ENCODE measurements at regions not wholly inside any gene's neighbourhood (a gene's known extent, or its start where the extent isn't known, plus 50 kb on each side); places are given as distances from the start of the nearest gene placed in this dataset.

DNA sequence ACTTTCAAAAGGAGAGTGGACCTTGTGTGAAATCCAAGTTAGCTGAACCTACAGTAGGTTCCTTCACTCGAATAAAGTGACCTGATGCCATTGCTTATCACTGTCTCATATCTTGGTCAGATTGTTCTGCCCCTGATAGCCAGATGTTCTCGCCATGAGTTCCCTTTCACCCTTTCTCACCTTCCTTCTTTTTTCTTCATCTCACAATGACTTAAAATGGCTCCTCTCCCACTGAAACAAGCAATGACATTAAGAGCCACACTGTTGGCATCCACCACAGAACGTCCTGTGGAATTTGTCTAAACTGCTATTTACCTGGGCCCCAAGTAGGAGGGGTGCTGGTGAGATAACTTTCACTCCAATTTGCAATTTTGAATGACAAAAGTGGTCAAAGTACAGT, 227.6 kb upstream of the PPP1R2C start:
- 46 to 53% (median 49%) methylated on average over 3 of the region's 3 CpGs for WGBS, 3 donors
- H3K4me3 ChIP-seq, result no peak overlapping the region
- no peak for TF ChIP-seq EP300 (IDR thresholded peaks at IDR 0.05)
- TF ChIP-seq, protein P1, sequence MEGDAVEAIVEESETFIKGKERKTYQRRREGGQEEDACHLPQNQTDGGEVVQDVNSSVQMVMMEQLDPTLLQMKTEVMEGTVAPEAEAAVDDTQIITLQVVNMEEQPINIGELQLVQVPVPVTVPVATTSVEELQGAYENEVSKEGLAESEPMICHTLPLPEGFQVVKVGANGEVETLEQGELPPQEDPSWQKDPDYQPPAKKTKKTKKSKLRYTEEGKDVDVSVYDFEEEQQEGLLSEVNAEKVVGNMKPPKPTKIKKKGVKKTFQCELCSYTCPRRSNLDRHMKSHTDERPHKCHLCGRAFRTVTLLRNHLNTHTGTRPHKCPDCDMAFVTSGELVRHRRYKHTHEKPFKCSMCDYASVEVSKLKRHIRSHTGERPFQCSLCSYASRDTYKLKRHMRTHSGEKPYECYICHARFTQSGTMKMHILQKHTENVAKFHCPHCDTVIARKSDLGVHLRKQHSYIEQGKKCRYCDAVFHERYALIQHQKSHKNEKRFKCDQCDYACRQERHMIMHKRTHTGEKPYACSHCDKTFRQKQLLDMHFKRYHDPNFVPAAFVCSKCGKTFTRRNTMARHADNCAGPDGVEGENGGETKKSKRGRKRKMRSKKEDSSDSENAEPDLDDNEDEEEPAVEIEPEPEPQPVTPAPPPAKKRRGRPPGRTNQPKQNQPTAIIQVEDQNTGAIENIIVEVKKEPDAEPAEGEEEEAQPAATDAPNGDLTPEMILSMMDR (IDR thresholded peaks at IDR 0.05), result no peak
- no peak for TF ChIP-seq POLR2A (IDR thresholded peaks at IDR 0.05)
- H3K36me3 ChIP-seq, result no peaks in the 10 kb centered on the region
- intact Hi-C loops (cut with DNase I), result no loop called here
- H3K9me3 ChIP-seq, result no peaks in the 10 kb centered on the region
- H3K27ac ChIP-seq, result no peak overlapping the region
- no peak for DNase-seq
- no peaks in the 10 kb centered on the region for H3K27me3 ChIP-seq
- no peaks in the 10 kb centered on the region for H3K4me1 ChIP-seq (ENCODE audit: insufficient read depth)

DNA sequence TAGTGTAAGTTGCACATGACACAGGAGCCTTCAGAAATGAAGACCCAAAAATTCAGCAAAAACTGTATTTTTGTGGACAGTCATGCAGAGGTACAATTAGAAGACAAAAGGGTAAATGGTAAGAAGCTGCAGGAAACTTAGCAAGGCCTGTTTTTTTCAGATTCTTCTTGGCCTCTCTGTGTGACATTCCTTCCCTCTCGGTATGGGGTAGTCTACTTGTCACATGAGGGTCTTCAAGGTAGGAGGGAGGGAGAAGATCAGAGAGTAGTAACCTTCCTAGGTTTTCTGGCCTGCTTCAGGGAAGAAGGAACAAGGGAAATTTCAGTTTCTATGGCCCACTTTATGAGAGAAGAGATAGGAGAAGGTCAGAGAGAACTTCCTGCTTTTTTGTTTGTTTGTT, 230.4 kb upstream of the PPP1R2C start:
- intact Hi-C loops (cut with DNase I), result no loop called here
- no peaks in the 10 kb centered on the region for H3K27me3 ChIP-seq
- H3K4me3 ChIP-seq, result no peak overlapping the region
- H3K9me3 ChIP-seq, result no peaks in the 10 kb centered on the region
- DNase-seq, result no peak
- no peak for TF ChIP-seq POLR2A (IDR thresholded peaks at IDR 0.05)
- TF ChIP-seq, protein P1 (IDR thresholded peaks at IDR 0.05), result no peak
- no peak for TF ChIP-seq EP300 (IDR thresholded peaks at IDR 0.05)
- 13 to 38% (median 38%) methylated on average over 1 of the region's 1 CpG for WGBS, 3 donors
- no peak overlapping the region for H3K27ac ChIP-seq
- H3K36me3 ChIP-seq, result no peaks in the 10 kb centered on the region
- H3K4me1 ChIP-seq (ENCODE audit: insufficient read depth), result no peaks in the 10 kb centered on the region

DNA sequence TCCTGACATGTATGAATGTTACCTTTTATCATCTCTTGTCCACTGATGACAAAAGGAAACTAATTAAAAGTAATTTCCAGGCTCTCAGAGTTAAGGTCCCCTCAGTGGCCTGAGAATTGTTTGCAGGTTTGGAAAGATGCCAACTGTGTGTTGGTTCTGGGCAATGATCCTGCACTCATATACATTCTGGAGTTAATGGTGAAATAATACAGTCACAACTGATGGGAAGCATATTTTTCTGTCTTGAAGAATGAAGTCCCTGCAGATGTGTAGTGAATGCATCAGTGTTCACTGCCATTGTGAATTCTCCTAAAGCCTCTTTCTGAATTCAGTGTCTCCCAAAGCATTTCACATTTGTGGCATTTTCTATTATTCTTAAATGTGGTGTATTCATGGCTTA, 238.1 kb upstream of the PPP1R2C start:
- Histone ChIP-seq H3K4me1 (ENCODE audit: insufficient read depth) (no peaks in the 10 kb centered on the region), H3K27ac (no peak overlapping the region), H3K4me3 (no peak overlapping the region), H3K36me3 (no peaks in the 10 kb centered on the region), H3K9me3 (no peaks in the 10 kb centered on the region), H3K27me3 (no peaks in the 10 kb centered on the region)
- DNase-seq, result no peak
- no peak for TF ChIP-seq POLR2A (IDR thresholded peaks at IDR 0.05)
- intact Hi-C loops (cut with DNase I), result no loop called here

DNA sequence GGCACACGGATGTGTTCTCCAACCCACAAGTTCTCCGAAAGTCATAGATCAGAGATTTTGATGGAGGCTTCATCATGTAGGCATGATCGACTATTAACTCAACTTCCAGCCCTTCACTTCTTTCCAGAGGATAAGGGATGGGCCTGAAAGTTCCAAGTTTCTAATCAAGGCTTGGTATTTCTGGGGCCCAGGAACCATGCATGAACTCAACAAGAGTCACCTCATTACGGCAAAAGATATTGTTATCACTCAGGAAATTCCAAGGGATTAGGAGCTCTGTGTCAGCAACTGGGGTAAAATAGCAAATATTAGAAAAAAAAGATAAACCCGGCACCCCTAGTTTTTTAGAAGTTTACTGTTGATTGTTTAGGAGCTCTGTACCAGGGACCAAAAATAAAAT, 240.1 kb upstream of the PPP1R2C start:
- 88 to 94% (median 88%) methylated on average over 5 of the region's 5 CpGs for WGBS, 3 donors
- Histone ChIP-seq H3K36me3 (no peaks in the 10 kb centered on the region), H3K27ac (no peak overlapping the region), H3K4me3 (no peak overlapping the region), H3K9me3 (no peaks in the 10 kb centered on the region), H3K27me3 (no peaks in the 10 kb centered on the region), H3K4me1 (ENCODE audit: insufficient read depth) (no peaks in the 10 kb centered on the region)
- DNase-seq, result no peak
- TF ChIP-seq, protein P1 (IDR thresholded peaks at IDR 0.05), result no peak
- intact Hi-C loops (cut with DNase I), result no loop called here

DNA sequence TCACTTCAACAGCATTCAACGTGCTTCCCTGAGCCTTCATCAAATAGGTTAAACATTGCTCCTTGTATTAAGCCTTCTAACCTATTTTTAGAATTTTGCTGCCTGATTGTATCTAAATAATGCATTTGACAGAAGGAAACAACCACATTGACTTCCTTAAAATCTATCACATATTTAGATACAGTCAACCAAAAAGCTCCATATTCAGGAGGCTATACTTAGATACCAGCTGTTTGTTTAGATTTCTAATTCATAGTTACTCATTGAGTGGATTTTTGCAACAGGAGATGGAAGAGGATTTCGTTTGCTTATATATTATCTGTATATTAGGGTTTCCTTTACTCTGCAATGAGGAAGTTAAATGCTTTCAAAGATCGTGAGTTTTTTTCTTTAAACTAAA, 241.1 kb upstream of the PPP1R2C start:
- H3K27ac ChIP-seq, result no peak overlapping the region
- WGBS, 3 donors, result 49 to 56% (median 51%) methylated on average over 3 of the region's 3 CpGs
- TF ChIP-seq, protein P1 (IDR thresholded peaks at IDR 0.05), result no peak
- TF ChIP-seq POLR2A (IDR thresholded peaks at IDR 0.05), result no peak
- TF ChIP-seq EP300 (IDR thresholded peaks at IDR 0.05), result no peak
- intact Hi-C loops (cut with DNase I), result no loop called here
- H3K9me3 ChIP-seq, result no peaks in the 10 kb centered on the region
- H3K4me3 ChIP-seq, result no peak overlapping the region
- no peaks in the 10 kb centered on the region for H3K4me1 ChIP-seq (ENCODE audit: insufficient read depth)
- H3K36me3 ChIP-seq, result no peaks in the 10 kb centered on the region
- no peak for DNase-seq
- H3K27me3 ChIP-seq, result no peaks in the 10 kb centered on the region
